A673 (cell line): ENCODE measurements at regions not wholly inside any gene's neighbourhood (a gene's known extent, or its start where the extent isn't known, plus 50 kb on each side); places are given as distances from the start of the nearest gene placed in this dataset.

Experiments
- BruUV-seq: library from RNA; stranded (reverse); fragments of 400-500 nt; replicated peaks from 2 replicates; lab custom pipeline; 2021; lab: Mats Ljungman, UMichigan
- CTCF ChIA-PET: fragments of 300-600 bp; sonication (Branson Sonifier 250); formaldehyde crosslinking; loops from one replicate; lab custom pipeline; 2022; ENCODE audit warnings: antibody characterized with exemption; lab: Charles Lee
- POLR2A ChIA-PET: fragments of 300-600 bp; sonication (Branson Sonifier 250); formaldehyde crosslinking; loops from one replicate; lab custom pipeline; 2022; ENCODE audit warnings: antibody characterized with exemption; ENCODE audit not compliant: low non-redundant PET; lab: Charles Lee
- DNase-seq: peaks from one replicate; pipeline ENCODE4 v3.0.0-alpha.2; 2015; ENCODE audit warnings: low spot score
- H3K27ac ChIP-seq: fragments of 200-600 bp; sonication (generic); 2 replicates; pipeline ENCODE4 v1.5.1; 2016; ENCODE audit warnings: mixed run types, low read depth, mild to moderate bottlenecking, mixed read lengths, antibody characterized with exemption, low read length; ENCODE audit not compliant: poor library complexity, severe bottlenecking
- H3K27me3 ChIP-seq: fragments of 200-600 bp; sonication (generic); replicated peaks from 2 replicates; pipeline ENCODE4 v1.6.1; 2017; ENCODE audit warnings: mixed run types, low read depth, mild to moderate bottlenecking, mixed read lengths, antibody characterized with exemption, low read length; ENCODE audit not compliant: insufficient read depth, poor library complexity
- H3K36me3 ChIP-seq: fragments of 200-600 bp; sonication (generic); 2 replicates; pipeline ENCODE4 v1.6.1; 2016; ENCODE audit warnings: mixed run types, mild to moderate bottlenecking, mixed read lengths, antibody characterized with exemption, low read length; ENCODE audit not compliant: insufficient read depth, poor library complexity, severe bottlenecking
- H3K4me1 ChIP-seq: fragments of 200-600 bp; sonication (generic); 2 replicates; pipeline ENCODE4 v1.6.1; 2017; ENCODE audit warnings: mixed run types, mild to moderate bottlenecking, mixed read lengths, antibody characterized with exemption, low read length; ENCODE audit not compliant: insufficient read depth, poor library complexity, severe bottlenecking
- H3K4me3 ChIP-seq: fragments of 200-600 bp; sonication (generic); 2 replicates; pipeline ENCODE4 v1.5.1; 2016; ENCODE audit warnings: low read depth, mixed run types, mild to moderate bottlenecking, mixed read lengths, low read length; ENCODE audit not compliant: poor library complexity, severe bottlenecking
- H3K9me3 ChIP-seq: fragments of 200-600 bp; sonication (generic); 2 replicates; pipeline ENCODE4 v1.6.1; 2016; ENCODE audit warnings: mixed run types, low read depth, mild to moderate bottlenecking, mixed read lengths, antibody characterized with exemption, low read length; ENCODE audit not compliant: poor library complexity, severe bottlenecking
- CTCF ChIP-seq: fragments of 300-800, 200-600 bp; sonication (generic); conservative IDR thresholded peaks from 2 replicates; pipeline ENCODE4 v1.5.1; 2017; ENCODE audit warnings: low read depth, mild to moderate bottlenecking, antibody characterized with exemption, low read length, moderate library complexity, mixed read lengths
- EZH2 ChIP-seq: fragments of 200-600 bp; sonication (generic); IDR thresholded peaks from 2 replicates; pipeline ENCODE4 v1.6.1; 2017; ENCODE audit warnings: borderline replicate concordance, low read depth, mild to moderate bottlenecking, mixed read lengths, antibody characterized with exemption, low read length; ENCODE audit not compliant: poor library complexity, severe bottlenecking
- intact Hi-C: fragments of 100-400 bp; cut with micrococcal nuclease; formaldehyde crosslinking; loops from one replicate; pipeline ENCODE4 v1.10.0; 2022; ENCODE audit not compliant: unreplicated experiment

- TF ChIP-seq CTCF (no peak), EZH2 (no peak)
These were observed 1061.1 kb upstream of the GHITM start for GRCh38 chr10:83078160-83078559.

GRCh38 chr10:83078645-83079044, 1060.7 kb upstream of the GHITM start:
- H3K27ac ChIP-seq: no peak overlapping the region
- POLR2A ChIA-PET: no interaction called here

More at GRCh38 chr10:83078160-83078559, 1061.1 kb upstream of the GHITM start:
- intact Hi-C loops: no loop called here
- no peaks in the 10 kb centered on the region for H3K27me3 ChIP-seq
- no TSS peak for BruUV-seq
- no peak for DNase-seq
- H3K36me3 ChIP-seq: no peaks in the 10 kb centered on the region
- CTCF ChIA-PET: no interaction called here
- H3K9me3 ChIP-seq: peaks cover 5% of the 10 kb centered on the region
- no peak overlapping the region for H3K4me3 ChIP-seq
- H3K27ac ChIP-seq: no peak overlapping the region
- POLR2A ChIA-PET: no interaction called here
- H3K4me1 ChIP-seq: no peaks in the 10 kb centered on the region

GRCh38 chr10:83083831-83084230, 1055.5 kb upstream of the GHITM start:
- Histone ChIP-seq H3K27ac (no peak overlapping the region), H3K9me3 (no peaks in the 10 kb centered on the region), H3K4me3 (no peak overlapping the region), H3K36me3 (no peaks in the 10 kb centered on the region), H3K27me3 (no peaks in the 10 kb centered on the region), H3K4me1 (no peaks in the 10 kb centered on the region)
- DNase-seq: no peak
- ChIA-PET POLR2A (no interaction called here), CTCF (no interaction called here)
- intact Hi-C loops: no loop called here
- TF ChIP-seq CTCF (no peak), EZH2 (no peak)
- no TSS peak for BruUV-seq

More at GRCh38 chr10:83078645-83079044, 1060.7 kb upstream of the GHITM start:
- H3K36me3 ChIP-seq: no peaks in the 10 kb centered on the region
- TF ChIP-seq CTCF: no peak
- no peak for TF ChIP-seq EZH2
- no peaks in the 10 kb centered on the region for H3K4me1 ChIP-seq
- BruUV-seq: no TSS peak
- H3K27me3 ChIP-seq: no peaks in the 10 kb centered on the region
- peaks cover 5% of the 10 kb centered on the region for H3K9me3 ChIP-seq
- intact Hi-C loops: no loop called here
- no peak overlapping the region for H3K4me3 ChIP-seq
- CTCF ChIA-PET: no interaction called here
- DNase-seq: no peak
